ENCODE measurements at regions not wholly inside any gene's neighbourhood (a gene's known extent, or its start where the extent isn't known, plus 50 kb on each side); places are given as distances from the start of the nearest gene placed in this dataset.

DNA sequence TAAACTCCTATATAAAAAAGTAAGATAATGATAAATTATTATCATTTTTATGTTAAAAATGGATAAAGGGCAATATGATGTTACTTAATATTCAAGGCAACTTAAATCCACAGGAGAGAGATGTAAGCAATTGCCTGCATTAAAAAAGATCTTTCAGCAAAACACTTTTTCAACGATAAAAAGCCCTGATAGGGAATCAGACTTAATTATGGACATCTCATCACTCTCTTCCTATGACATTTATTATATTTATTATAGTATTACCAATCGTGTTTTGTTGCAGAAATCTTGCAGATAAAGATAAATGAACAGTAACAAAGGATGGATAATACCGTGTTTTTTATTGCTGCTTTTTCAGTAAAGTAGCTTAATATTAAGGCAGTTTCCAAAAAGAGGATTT lies 178.5 kb downstream of the SH2D1A start:
- Histone ChIP-seq H3K4me3 (ENCODE audit: low read length) (no peak overlapping the region), H3K9me3 (ENCODE audit: control insufficient read depth, low read length) (no peaks in the 10 kb centered on the region), H3K27me3 (ENCODE audit: control insufficient read depth, insufficient read depth) (no peaks in the 10 kb centered on the region), H3K27ac (ENCODE audit: low read length) (no peak overlapping the region), H3K4me1 (ENCODE audit: control insufficient read depth, insufficient read depth, low read length) (no peaks in the 10 kb centered on the region)
- WGBS = 73% methylated on average over 3 of the region's 3 CpGs
- ATAC-seq (no peak), DNase-seq (no peak)
- intact Hi-C loops (cut with DNase I) = no loop called here

DNA sequence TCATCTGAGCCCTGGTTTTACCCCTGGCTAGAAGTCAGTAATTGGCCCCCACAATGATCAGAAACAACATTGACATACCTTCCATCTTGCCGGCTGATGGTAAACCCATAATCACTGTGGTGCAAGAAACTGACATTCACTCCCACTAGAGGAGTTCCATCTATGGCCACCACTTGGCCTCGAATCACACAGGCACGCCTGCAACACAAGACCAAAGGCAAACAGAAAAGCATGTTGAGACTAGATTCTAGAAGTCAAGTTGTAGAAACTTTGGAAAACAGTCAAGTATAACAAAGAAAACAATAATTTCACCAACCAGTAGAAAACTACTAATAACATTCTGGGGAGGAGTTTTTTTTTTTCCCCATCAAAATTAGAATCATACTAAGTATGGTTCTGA lies 183.4 kb downstream of the SH2D1A start:
- no peak for DNase-seq
- 85% methylated on average over 3 of the region's 3 CpGs for WGBS
- Histone ChIP-seq H3K9me3 (ENCODE audit: control insufficient read depth, low read length) (no peaks in the 10 kb centered on the region), H3K27me3 (ENCODE audit: control insufficient read depth, insufficient read depth) (no peaks in the 10 kb centered on the region), H3K4me3 (ENCODE audit: low read length) (no peak overlapping the region), H3K4me1 (ENCODE audit: control insufficient read depth, insufficient read depth, low read length) (no peaks in the 10 kb centered on the region), H3K27ac (ENCODE audit: low read length) (no peak overlapping the region)
- intact Hi-C loops (cut with DNase I) = no loop called here
- ATAC-seq = no peak

DNA sequence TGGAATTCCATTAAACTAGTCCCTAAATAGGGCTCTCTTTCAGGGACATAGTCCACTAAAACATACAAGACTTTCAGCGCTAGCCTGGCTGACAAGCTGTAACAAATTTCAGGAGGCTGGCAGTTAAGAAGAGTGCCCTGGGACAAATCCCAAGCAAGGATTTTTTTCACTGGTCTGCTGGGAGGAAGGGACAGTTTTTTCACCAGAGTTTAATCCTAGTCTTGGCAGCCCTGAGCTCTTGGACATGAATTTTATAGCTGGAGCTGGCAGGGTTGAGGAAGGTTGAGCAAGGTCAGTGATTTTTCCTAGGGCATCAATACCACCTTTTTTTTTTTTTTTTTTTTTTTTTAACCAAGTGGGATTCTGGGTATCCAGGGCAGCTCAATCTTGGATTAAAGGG lies 184.4 kb downstream of the SH2D1A start:
- Histone ChIP-seq H3K9me3 (ENCODE audit: control insufficient read depth, low read length) (no peaks in the 10 kb centered on the region), H3K27ac (ENCODE audit: low read length) (no peak overlapping the region), H3K27me3 (ENCODE audit: control insufficient read depth, insufficient read depth) (no peaks in the 10 kb centered on the region), H3K4me1 (ENCODE audit: control insufficient read depth, insufficient read depth, low read length) (no peaks in the 10 kb centered on the region), H3K4me3 (ENCODE audit: low read length) (no peak overlapping the region)
- WGBS = 60% methylated on average over 1 of the region's 1 CpG
- no peak for DNase-seq
- no peak for ATAC-seq
- intact Hi-C loops (cut with DNase I) = no loop called here

DNA sequence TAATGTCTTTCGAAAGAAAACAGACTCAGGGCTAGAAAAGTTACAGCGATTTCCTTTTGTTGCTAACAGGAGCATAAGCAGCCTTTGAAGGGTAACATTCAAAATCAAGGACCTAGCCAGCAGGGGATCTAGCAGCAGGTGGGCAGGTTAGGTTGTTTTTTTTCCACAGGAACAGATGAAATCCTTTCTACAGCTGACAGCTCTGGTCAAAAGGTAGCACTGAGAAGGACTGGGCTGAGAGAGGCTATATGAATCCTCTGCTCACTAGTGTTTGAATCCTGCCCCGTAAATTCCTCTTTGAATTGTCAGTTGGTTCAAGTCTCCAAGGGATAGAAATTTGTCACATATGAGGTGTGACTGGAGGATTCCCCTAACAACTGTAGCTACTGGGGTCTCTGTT lies 188.2 kb downstream of the SH2D1A start:
- no peak overlapping the region for H3K4me3 ChIP-seq (ENCODE audit: low read length)
- no peaks in the 10 kb centered on the region for H3K9me3 ChIP-seq (ENCODE audit: control insufficient read depth, low read length)
- ATAC-seq (no peak), DNase-seq (no peak)
- H3K27me3 ChIP-seq (ENCODE audit: control insufficient read depth, insufficient read depth) = no peaks in the 10 kb centered on the region
- WGBS = 34% methylated on average over 3 of the region's 3 CpGs
- intact Hi-C loops (cut with DNase I) = no loop called here
- no peaks in the 10 kb centered on the region for H3K4me1 ChIP-seq (ENCODE audit: control insufficient read depth, insufficient read depth, low read length)
- no peak overlapping the region for H3K27ac ChIP-seq (ENCODE audit: low read length)

DNA sequence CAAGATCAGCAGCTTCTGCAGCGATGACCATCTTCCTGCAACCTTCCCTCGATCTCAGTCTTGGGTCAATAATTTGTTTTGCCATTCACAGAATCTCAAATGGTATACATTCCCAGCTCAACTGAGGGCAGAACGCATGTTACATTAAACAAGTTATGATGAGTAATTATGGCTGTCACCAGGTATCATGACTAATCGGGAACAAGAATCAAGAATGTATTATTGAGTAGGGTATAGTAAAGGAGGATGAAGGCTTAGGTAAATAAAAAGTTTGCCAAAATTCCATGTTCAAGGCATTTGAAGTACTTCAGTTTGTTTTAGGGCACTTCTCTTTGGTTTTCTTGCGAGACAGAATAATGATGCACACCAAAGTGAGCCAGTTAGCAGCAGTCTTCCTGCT lies 194.1 kb downstream of the SH2D1A start:
- intact Hi-C loops (cut with DNase I) = no loop called here
- Histone ChIP-seq H3K4me3 (ENCODE audit: low read length) (no peak overlapping the region), H3K27ac (ENCODE audit: low read length) (no peak overlapping the region), H3K4me1 (ENCODE audit: control insufficient read depth, insufficient read depth, low read length) (no peaks in the 10 kb centered on the region), H3K27me3 (ENCODE audit: control insufficient read depth, insufficient read depth) (no peaks in the 10 kb centered on the region), H3K9me3 (ENCODE audit: control insufficient read depth, low read length) (no peaks in the 10 kb centered on the region)
- 89% methylated on average over 5 of the region's 5 CpGs for WGBS
- ATAC-seq (no peak), DNase-seq (no peak)

DNA sequence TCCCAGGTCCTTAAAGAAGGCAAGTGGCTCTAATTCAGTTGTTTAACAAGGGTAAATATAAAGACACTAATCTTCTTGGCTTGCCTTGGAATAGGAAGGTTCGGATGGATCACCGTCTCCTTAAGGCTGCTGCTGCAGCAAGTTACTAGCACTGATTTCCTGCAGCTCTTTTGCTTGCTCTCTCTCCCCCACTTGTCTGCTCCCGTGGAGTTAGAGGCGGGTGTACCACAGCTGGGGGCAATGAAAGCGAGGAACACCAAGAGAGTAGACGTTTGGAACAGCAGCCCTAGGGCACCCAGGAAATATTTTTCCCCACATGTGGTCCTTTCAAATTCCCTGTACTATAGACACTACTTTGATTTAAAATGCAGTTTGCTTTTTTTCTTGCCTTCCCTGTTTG lies 202.2 kb downstream of the SH2D1A start:
- intact Hi-C loops (cut with DNase I) = no loop called here
- no peak for ATAC-seq
- DNase-seq = no peak
- no peak overlapping the region for H3K4me3 ChIP-seq (ENCODE audit: low read length)
- H3K4me1 ChIP-seq (ENCODE audit: control insufficient read depth, insufficient read depth, low read length) = no peaks in the 10 kb centered on the region
- H3K27me3 ChIP-seq (ENCODE audit: control insufficient read depth, insufficient read depth) = no peaks in the 10 kb centered on the region
- 39% methylated on average over 6 of the region's 6 CpGs for WGBS
- H3K9me3 ChIP-seq (ENCODE audit: control insufficient read depth, low read length) = no peaks in the 10 kb centered on the region
- no peak overlapping the region for H3K27ac ChIP-seq (ENCODE audit: low read length)

DNA sequence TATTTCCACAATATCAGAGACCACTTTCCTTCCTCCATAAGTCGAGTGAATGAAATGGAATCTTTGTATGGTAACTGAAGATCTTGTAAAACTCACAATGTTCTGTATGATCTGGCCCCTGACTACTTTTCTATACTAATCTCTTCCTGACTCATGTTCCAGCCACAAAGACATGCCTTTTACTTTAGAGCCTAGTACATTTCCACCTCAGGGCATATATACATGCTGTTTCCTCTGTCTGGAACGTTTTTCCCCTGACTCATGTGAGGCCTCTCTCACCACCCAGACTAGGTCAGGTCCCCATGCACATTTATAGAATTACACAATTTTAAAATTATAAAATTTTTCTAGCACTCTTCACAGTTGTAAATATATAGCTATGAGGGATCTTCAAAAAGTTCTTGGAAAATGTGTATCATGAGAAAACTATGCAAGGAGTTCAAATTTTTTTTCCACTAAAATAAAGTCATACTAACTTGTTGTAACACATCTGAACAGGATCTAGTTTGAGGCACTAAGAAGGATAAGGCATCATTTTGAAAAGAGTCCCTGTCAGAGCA lies 208.8 kb downstream of the SH2D1A start:
- intact Hi-C loops (cut with DNase I) = no loop called here
- WGBS = 47% methylated on average over 2 of the region's 2 CpGs

DNA sequence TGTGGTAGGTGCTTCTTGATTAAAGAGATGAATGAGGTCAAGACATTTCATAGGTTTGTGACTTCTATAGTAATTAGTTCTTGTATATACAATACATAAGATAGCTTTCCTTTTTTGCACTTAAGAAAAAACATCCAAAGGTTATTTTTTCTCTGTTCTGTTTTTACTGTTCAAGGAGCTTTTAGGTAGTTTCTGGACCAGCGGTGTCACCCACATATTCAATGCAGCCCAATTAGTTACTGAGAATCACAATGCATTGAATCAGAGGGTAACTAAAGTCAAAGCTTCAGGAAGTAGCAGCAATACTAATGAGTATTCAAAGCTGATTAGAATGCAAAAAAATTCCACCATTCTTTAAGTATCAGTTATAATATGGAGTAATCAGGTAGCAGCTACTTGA lies 211.6 kb downstream of the SH2D1A start:
- intact Hi-C loops (cut with DNase I) = no loop called here
- Histone ChIP-seq H3K4me1 (ENCODE audit: control insufficient read depth, insufficient read depth, low read length) (no peaks in the 10 kb centered on the region), H3K27ac (ENCODE audit: low read length) (no peak overlapping the region), H3K9me3 (ENCODE audit: control insufficient read depth, low read length) (no peaks in the 10 kb centered on the region), H3K27me3 (ENCODE audit: control insufficient read depth, insufficient read depth) (no peaks in the 10 kb centered on the region), H3K4me3 (ENCODE audit: low read length) (no peak overlapping the region)
- WGBS = 95% methylated on average over 1 of the region's 1 CpG
- ATAC-seq (no peak), DNase-seq (no peak)

More for the DNA sequence above, 208.8 kb downstream of the SH2D1A start:
- H3K27me3 ChIP-seq (ENCODE audit: control insufficient read depth, insufficient read depth) = no peaks in the 10 kb centered on the region
- DNase-seq (no peak), ATAC-seq (no peak)
- no peaks in the 10 kb centered on the region for H3K9me3 ChIP-seq (ENCODE audit: control insufficient read depth, low read length)
- no peaks in the 10 kb centered on the region for H3K4me1 ChIP-seq (ENCODE audit: control insufficient read depth, insufficient read depth, low read length)
- H3K27ac ChIP-seq (ENCODE audit: low read length) = no peak overlapping the region
- no peak overlapping the region for H3K4me3 ChIP-seq (ENCODE audit: low read length)

DNA sequence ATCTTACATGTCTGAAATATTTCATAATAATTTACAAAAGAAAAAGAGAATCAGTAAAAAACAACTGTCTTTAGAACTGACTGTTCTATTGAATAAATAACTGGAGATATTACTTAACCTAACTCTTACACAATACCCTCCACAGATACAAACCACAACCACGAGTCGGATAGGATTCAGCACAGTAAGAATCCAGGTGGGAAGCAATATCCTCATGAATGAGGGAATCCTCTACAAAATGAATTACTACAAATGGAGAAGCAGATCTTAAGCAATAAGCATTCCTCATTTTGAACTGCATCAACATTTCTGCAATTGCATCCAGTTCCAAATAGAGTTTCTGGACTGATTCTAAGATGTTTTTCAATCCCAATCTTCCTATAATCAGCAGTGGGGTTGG lies 227.1 kb downstream of the SH2D1A start:
- H3K27ac ChIP-seq (ENCODE audit: low read length) = no peak overlapping the region
- no peak for DNase-seq
- H3K27me3 ChIP-seq (ENCODE audit: control insufficient read depth, insufficient read depth) = no peaks in the 10 kb centered on the region
- H3K9me3 ChIP-seq (ENCODE audit: control insufficient read depth, low read length) = no peaks in the 10 kb centered on the region
- WGBS = 69% methylated on average over 2 of the region's 2 CpGs
- no peak for ATAC-seq
- intact Hi-C loops (cut with DNase I) = no loop called here
- H3K4me1 ChIP-seq (ENCODE audit: control insufficient read depth, insufficient read depth, low read length) = no peaks in the 10 kb centered on the region
- no peak overlapping the region for H3K4me3 ChIP-seq (ENCODE audit: low read length)

DNA sequence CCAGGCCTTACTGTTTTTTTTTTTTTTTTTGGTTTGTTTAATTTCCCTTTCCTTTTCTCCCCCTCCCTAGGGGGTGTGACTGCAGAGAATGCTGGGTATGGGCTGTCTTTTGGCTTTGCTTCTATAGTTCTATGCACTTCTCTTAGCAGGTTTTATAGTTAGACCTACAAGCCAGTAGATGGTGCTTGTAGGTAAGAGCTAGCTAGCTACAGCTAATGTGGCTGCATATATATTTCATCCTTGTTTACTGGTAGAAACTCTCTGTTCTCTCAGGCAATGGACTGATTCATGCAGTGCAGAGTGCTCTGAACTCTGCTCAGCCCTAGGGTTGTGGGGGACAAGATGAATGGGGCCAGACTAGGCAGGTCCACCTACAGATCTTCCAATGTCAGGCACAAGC lies 246.4 kb downstream of the SH2D1A start:
- no peak overlapping the region for H3K27ac ChIP-seq (ENCODE audit: low read length)
- H3K27me3 ChIP-seq (ENCODE audit: control insufficient read depth, insufficient read depth) = no peaks in the 10 kb centered on the region
- no peaks in the 10 kb centered on the region for H3K4me1 ChIP-seq (ENCODE audit: control insufficient read depth, insufficient read depth, low read length)
- ATAC-seq (no peak), DNase-seq (no peak)
- no peak overlapping the region for H3K4me3 ChIP-seq (ENCODE audit: low read length)
- no peaks in the 10 kb centered on the region for H3K9me3 ChIP-seq (ENCODE audit: control insufficient read depth, low read length)
- intact Hi-C loops (cut with DNase I) = no loop called here

DNA sequence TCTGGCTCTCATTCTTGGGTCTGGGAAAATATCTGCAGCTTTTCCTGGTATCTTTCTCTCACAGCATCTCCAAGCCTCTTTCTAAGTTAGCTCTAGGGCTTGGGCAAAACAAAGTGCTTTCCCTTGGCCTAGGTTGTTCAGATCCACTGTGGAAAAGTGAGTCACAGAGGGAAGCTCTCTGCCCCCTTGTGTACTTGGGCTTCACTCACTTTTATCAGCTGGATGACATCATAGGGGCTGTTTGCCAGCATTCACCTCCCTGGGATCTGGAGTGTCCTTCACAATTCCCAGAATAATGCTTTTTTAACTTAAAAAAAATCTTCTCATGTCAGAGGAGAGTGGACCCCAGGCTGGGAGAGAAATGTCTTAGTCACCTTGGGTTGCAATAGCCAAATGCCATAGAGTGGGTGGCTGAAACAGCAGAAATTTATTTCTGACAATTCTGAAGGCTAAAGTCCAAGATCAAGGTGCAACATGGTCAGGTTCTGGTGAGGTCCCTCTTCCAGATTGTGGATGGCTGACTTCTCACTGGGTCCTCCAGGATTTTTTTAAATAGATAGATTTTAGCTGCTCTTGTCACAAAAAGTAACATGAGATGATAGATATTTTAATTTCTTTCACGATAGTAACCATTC lies 247.8 kb downstream of the SH2D1A start:
- 83% methylated on average over 1 of the region's 1 CpG for WGBS
- Histone ChIP-seq H3K9me3 (ENCODE audit: control insufficient read depth, low read length) (no peaks in the 10 kb centered on the region), H3K27me3 (ENCODE audit: control insufficient read depth, insufficient read depth) (no peaks in the 10 kb centered on the region), H3K27ac (ENCODE audit: low read length) (no peak overlapping the region), H3K4me3 (ENCODE audit: low read length) (no peak overlapping the region), H3K4me1 (ENCODE audit: control insufficient read depth, insufficient read depth, low read length) (no peaks in the 10 kb centered on the region)
- intact Hi-C loops (cut with DNase I) = no loop called here
- DNase-seq = no peak
- peak in 1 of 2 donors; percentile 42 for ATAC-seq

DNA sequence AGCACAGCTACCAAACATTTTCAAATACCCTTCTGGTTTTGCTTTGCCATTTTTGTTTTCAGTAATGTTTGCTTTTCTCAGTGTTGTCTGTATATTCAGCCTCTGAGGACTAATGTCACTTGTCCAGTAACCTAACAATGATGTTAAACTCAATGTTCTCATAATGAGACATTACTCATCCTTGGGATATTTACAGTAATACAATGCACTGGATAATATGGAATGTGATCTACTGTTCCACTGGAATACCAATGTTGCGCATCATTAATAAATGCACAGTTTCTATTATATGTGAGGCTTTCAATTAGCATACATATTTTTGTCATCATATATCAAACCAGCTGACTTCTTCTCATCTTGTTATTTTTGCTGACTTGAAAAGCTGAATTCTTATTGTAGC lies 259.1 kb downstream of the SH2D1A start:
- ATAC-seq = no peak
- no peak overlapping the region for H3K4me3 ChIP-seq (ENCODE audit: low read length)
- H3K4me1 ChIP-seq (ENCODE audit: control insufficient read depth, insufficient read depth, low read length) = no peaks in the 10 kb centered on the region
- H3K27me3 ChIP-seq (ENCODE audit: control insufficient read depth, insufficient read depth) = no peaks in the 10 kb centered on the region
- no peaks in the 10 kb centered on the region for H3K9me3 ChIP-seq (ENCODE audit: control insufficient read depth, low read length)
- WGBS = 98% methylated on average over 1 of the region's 1 CpG
- H3K27ac ChIP-seq (ENCODE audit: low read length) = no peak overlapping the region
- intact Hi-C loops (cut with DNase I) = no loop called here
- DNase-seq = no peak
